ENCODE measurements at regions not wholly inside any gene's neighbourhood (a gene's known extent, or its start where the extent isn't known, plus 50 kb on each side); places are given as distances from the start of the nearest gene placed in this dataset.

GRCh38 chr20:19048995-19049501 lies 163.4 kb upstream of the SLC24A3 start:
- Histone ChIP-seq H3K4me3 (replicated peaks in 1 of 2; ENCODE audit: low read depth in 1 of 2, low read length in 2 of 2) (no peak overlapping the region), H3K9ac (ENCODE audit: low read length) (no peak overlapping the region), H3K9me3 (ENCODE audit: control insufficient read depth in 1 of 2, insufficient read depth in 1 of 2, low read depth in 1 of 2, low read length in 2 of 2) (no peaks in the 10 kb centered on the region), H3K4me2 (ENCODE audit: low read length) (no peak overlapping the region), H3K36me3 (ENCODE audit: control insufficient read depth in 1 of 2, insufficient read depth in 2 of 2, low read length in 2 of 2) (no peaks in the 10 kb centered on the region), H3K27ac (ENCODE audit: low read depth, low read length) (no peak overlapping the region), H3K9me2 (ENCODE audit: insufficient read depth) (no peaks in the 10 kb centered on the region), H3K79me2 (ENCODE audit: insufficient read depth, low read length) (no peaks in the 10 kb centered on the region), H3K4me1 (ENCODE audit: control insufficient read depth in 1 of 2, insufficient read depth in 2 of 2, low read length in 2 of 2) (peaks cover 0 to 9% of the 10 kb centered on the region in 2 experiments; a peak in 1 of 4 replicates), H3K27me3 (ENCODE audit: insufficient read depth, low read length) (no peaks in the 10 kb centered on the region), H4K20me1 (ENCODE audit: insufficient read depth) (no peaks in the 10 kb centered on the region), H2AFZ (ENCODE audit: low read depth, low read length, poor library complexity, severe bottlenecking) (no peak overlapping the region)
- ChIA-PET CTCF (no interaction called here), POLR2A (no interaction called here), RAD21 (ENCODE audit: low non-redundant PET in 1 of 2, low total read pairs in 2 of 2, uncharacterized antibody in 2 of 2, unreplicated experiment in 2 of 2) (no interaction called here)
- BruUV-seq (replicated peaks): no TSS peak
- DNase-seq (ENCODE audit: low read depth, low spot score) (no peak), ATAC-seq (no peak)
- intact Hi-C loops (cut with micrococcal nuclease): no loop called here
- TF ChIP-seq EZH2phosphoT487 (IDR thresholded peaks at IDR 0.05; ENCODE audit: borderline replicate concordance): no peak
- no peak for TF ChIP-seq ZNF274 (IDR thresholded peaks at IDR 0.05; ENCODE audit: low read depth, low read length)
- TF ChIP-seq EGR1 (IDR thresholded peaks at IDR 0.05; ENCODE audit: low read depth): no peak
- TF ChIP-seq POLR2AphosphoS5 (IDR thresholded peaks at IDR 0.05; ENCODE audit: low read depth, low read length): no peak
- no peak for TF ChIP-seq CEBPB (IDR thresholded peaks at IDR 0.05; ENCODE audit: low read depth)
- no peak for TF ChIP-seq ZFX (IDR thresholded peaks at IDR 0.05)
- TF ChIP-seq RAD21 (IDR thresholded peaks at IDR 0.05; ENCODE audit: low read depth): no peak
- TF ChIP-seq EZH2 (IDR thresholded peaks at IDR 0.05): no peak
- TF ChIP-seq, protein P1, sequence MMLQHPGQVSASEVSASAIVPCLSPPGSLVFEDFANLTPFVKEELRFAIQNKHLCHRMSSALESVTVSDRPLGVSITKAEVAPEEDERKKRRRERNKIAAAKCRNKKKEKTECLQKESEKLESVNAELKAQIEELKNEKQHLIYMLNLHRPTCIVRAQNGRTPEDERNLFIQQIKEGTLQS (IDR thresholded peaks at IDR 0.05): no peak
- TF ChIP-seq FOSL1 (IDR thresholded peaks at IDR 0.05; ENCODE audit: low read depth): no peak
- TF ChIP-seq TCF7L2 (IDR thresholded peaks at IDR 0.05; ENCODE audit: borderline replicate concordance, extremely low read depth, insufficient read depth, insufficient read length): no peak
- TF ChIP-seq SP1 (IDR thresholded peaks at IDR 0.05; ENCODE audit: low read depth): no peak
- TF ChIP-seq, protein P2, sequence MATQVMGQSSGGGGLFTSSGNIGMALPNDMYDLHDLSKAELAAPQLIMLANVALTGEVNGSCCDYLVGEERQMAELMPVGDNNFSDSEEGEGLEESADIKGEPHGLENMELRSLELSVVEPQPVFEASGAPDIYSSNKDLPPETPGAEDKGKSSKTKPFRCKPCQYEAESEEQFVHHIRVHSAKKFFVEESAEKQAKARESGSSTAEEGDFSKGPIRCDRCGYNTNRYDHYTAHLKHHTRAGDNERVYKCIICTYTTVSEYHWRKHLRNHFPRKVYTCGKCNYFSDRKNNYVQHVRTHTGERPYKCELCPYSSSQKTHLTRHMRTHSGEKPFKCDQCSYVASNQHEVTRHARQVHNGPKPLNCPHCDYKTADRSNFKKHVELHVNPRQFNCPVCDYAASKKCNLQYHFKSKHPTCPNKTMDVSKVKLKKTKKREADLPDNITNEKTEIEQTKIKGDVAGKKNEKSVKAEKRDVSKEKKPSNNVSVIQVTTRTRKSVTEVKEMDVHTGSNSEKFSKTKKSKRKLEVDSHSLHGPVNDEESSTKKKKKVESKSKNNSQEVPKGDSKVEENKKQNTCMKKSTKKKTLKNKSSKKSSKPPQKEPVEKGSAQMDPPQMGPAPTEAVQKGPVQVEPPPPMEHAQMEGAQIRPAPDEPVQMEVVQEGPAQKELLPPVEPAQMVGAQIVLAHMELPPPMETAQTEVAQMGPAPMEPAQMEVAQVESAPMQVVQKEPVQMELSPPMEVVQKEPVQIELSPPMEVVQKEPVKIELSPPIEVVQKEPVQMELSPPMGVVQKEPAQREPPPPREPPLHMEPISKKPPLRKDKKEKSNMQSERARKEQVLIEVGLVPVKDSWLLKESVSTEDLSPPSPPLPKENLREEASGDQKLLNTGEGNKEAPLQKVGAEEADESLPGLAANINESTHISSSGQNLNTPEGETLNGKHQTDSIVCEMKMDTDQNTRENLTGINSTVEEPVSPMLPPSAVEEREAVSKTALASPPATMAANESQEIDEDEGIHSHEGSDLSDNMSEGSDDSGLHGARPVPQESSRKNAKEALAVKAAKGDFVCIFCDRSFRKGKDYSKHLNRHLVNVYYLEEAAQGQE (IDR thresholded peaks at IDR 0.05; ENCODE audit: low read depth): no peak
- no peak for TF ChIP-seq ELF1 (IDR thresholded peaks at IDR 0.05; ENCODE audit: borderline replicate concordance, low read depth)
- TF ChIP-seq CBX3 (IDR thresholded peaks at IDR 0.05; ENCODE audit: low read depth): no peak
